ENCODE measurements at regions not wholly inside any gene's neighbourhood (a gene's known extent, or its start where the extent isn't known, plus 50 kb on each side); places are given as distances from the start of the nearest gene placed in this dataset.

DNA sequence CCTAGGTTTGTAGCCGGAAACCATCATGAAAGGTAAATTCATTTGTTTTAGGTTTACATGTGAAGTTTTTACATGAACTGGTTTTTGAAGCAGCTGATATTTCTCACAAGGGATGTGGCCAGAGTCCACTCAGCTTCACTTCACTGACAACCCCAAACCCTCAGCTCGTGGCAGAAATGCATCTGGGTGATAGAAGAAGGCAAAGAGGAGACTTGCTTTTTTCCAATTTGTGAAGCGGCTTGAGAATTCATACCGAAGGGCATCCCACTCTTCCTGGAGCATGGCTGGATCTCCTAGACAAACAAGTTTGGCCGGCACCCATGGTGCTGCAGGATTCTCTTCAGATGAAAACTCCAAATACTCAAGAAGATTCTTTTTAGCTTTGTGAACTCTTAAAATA is 392.8 kb upstream of the CNR1 start:
- DNase-seq, result no peak

GRCh38 chr6:88556663-88557062 is 390.5 kb upstream of the CNR1 start:
- DNase-seq, result no peak
- in situ Hi-C loops (cut with MboI; ENCODE audit: low pct_unique_long_range_greater_than_20kb, low sequenced_read_pairs), result no loop called here

More for the DNA sequence above, 392.8 kb upstream of the CNR1 start:
- in situ Hi-C loops (cut with MboI; ENCODE audit: low pct_unique_long_range_greater_than_20kb, low sequenced_read_pairs), result no loop called here

DNA sequence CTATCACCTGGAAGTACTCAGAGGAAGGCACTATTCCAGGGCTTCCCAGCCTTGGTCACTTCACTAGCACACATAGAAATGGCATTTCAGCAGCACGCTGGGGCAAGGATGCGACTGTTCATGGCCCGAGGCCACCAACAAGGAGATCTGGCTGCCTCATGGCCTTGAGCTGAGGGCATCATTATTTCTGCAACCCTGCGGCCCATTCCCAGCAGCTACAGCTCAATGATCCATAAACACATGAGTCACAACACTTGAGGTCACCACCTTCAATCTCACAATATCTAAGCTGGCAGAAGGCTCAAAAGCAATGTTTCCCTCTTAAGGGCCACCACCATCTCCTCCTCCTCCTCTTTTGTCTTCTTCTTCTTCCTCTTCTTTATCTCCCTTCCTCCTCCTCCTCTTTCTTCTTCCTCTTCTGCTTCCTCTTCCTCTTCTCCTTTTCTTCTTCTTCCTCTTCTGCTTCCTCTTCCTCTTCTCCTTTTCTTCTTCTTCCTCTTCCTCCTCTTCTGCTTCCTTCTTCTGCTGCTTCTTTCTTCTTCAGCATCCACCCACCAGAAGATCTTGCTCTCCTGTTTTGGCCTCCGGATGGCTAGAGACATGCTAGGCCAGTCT is 382.9 kb upstream of the CNR1 start:
- DNase-seq, result no peak
- in situ Hi-C loops (cut with MboI; ENCODE audit: low pct_unique_long_range_greater_than_20kb, low sequenced_read_pairs), result no loop called here

GRCh38 chr6:88547768-88548167 is 381.6 kb upstream of the CNR1 start:
- in situ Hi-C loops (cut with MboI; ENCODE audit: low pct_unique_long_range_greater_than_20kb, low sequenced_read_pairs), result no loop called here
- no peak for DNase-seq

- in situ Hi-C loops (cut with MboI; ENCODE audit: low pct_unique_long_range_greater_than_20kb, low sequenced_read_pairs), result no loop called here
- no peak for DNase-seq
Measured at GRCh38 chr6:88545991-88546390, 379.8 kb upstream of the CNR1 start.

DNA sequence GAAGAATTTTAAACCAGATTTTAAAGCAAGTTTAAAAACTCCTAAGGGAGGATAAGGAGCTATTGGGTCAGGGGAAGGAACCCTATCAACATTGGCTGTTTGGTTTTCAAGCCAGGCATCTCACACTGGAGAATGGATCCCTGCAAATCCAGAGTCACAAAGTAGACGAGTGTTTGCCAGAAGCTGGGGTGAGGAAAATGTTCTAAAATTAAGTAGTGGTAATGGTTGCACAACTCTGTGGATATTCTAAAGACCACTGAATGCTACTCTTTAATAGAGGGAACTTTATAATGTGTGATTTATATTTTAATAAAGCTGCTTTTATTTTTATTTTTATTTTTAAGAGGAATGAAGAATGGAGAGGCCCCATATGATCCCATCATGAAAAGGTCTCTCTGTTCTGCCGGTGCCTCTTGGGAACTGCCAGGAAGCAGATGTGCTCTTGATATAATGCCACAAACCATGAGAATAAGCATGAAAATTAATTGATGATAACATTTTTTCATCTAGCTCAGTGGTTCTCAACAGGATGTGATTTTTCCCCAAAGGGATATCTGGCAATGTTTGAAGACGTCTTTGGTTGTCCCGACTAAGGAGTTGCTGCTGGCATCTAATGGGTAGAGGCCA is 379.0 kb upstream of the CNR1 start:
- no peak for DNase-seq
- in situ Hi-C loops (cut with MboI; ENCODE audit: low pct_unique_long_range_greater_than_20kb, low sequenced_read_pairs), result no loop called here

DNA sequence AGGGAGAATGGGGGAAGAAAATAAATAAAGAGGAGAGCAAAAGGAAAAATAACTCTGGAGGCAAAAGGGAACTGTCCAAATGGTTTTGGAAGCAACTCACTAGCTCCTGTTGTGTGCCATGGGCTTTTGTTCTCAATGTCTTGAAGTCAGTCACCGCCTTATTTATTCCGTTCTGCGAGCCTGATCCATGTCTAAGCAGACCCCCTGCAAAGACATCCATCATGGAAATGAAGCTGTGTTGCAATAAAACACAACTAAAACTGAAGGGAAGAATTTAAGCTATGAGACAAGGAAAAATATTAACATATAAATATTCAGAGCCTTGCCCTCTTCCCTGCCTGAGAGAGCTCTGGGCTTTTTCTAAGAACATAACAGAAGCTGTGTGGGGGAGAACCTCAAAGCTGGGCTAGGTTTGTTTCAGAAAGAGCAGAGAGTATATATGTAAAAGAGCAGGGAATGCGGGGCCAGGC is 373.2 kb upstream of the CNR1 start:
- no peak for DNase-seq

DNA sequence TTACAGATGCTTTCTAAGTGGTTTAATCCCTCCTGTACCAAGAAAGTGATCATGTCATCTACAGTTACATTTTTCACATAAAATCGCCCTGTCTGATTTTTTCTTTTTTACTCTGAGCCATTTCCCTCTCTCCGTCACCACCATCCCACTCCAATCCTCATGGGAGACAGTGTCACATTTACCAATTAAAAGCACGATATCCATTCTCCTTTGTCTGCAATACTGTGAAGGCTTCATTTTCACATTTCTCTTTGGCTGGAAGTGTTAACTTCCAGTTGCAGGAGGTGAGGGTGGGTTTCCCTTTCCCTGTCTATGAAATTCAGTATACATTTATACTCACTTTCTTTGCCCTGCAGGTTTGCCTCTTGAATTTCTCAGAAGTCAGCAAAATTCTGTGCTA is 372.7 kb upstream of the CNR1 start:
- in situ Hi-C loops (cut with MboI; ENCODE audit: low pct_unique_long_range_greater_than_20kb, low sequenced_read_pairs), result no loop called here
- no peak for DNase-seq

More for the DNA sequence above, 373.2 kb upstream of the CNR1 start:
- in situ Hi-C loops (cut with MboI; ENCODE audit: low pct_unique_long_range_greater_than_20kb, low sequenced_read_pairs), result no loop called here

DNA sequence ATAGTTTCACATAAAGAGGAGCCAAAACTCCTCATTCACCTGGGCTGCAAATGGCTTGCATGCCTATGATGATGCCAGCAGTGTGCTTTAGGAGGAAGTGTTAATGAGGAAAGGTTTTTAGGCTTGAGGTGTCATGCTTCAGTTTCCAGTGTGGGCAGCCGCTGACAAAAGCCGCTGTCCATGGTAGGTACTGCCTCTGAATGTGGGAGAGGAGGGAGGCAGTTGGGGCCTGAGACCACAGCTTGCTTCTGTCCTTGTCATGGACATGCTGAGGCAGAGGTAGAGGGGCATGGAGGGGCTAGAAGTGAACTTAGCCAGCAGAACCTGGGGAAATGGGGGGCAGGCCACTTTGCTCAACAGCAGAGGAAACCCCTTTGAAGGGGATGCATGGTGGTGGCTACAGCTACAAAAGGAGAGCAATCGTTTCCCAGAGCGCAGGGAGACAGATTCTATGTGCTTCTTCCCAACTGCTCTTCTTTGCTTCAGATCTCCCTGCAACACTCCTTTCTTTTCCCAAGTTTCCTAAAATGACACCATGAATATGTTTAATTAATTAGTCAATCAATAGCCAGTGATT is 372.1 kb upstream of the CNR1 start:
- peak; percentile 72 for DNase-seq
- in situ Hi-C loops (cut with MboI; ENCODE audit: low pct_unique_long_range_greater_than_20kb, low sequenced_read_pairs), result no loop called here

- DNase-seq, result no peak
- in situ Hi-C loops (cut with MboI; ENCODE audit: low pct_unique_long_range_greater_than_20kb, low sequenced_read_pairs), result no loop called here
Measured at GRCh38 chr6:88536071-88536625, 370.0 kb upstream of the CNR1 start.

DNA sequence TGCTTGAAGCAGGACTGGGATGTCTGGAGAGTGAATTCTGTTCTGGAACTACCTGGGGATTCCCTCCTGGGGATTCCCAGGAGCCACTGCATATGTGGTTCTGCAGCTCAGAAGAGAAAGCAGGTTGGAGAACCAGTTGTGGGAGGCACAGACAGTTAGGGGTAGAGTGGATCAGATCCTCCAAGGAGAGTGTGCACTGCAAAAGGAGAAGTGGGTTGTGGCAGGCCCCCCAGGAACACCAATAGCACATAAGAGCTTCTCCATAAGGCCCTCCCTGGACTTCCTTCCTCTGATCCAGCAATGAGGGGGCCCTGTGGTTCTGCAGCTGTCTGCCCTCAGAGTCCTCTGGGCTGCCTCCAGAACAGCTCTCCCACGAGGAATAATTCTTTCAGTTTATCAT is 369.2 kb upstream of the CNR1 start:
- peak; percentile 79 for DNase-seq
- in situ Hi-C loops (cut with MboI; ENCODE audit: low pct_unique_long_range_greater_than_20kb, low sequenced_read_pairs), result no loop called here

DNA sequence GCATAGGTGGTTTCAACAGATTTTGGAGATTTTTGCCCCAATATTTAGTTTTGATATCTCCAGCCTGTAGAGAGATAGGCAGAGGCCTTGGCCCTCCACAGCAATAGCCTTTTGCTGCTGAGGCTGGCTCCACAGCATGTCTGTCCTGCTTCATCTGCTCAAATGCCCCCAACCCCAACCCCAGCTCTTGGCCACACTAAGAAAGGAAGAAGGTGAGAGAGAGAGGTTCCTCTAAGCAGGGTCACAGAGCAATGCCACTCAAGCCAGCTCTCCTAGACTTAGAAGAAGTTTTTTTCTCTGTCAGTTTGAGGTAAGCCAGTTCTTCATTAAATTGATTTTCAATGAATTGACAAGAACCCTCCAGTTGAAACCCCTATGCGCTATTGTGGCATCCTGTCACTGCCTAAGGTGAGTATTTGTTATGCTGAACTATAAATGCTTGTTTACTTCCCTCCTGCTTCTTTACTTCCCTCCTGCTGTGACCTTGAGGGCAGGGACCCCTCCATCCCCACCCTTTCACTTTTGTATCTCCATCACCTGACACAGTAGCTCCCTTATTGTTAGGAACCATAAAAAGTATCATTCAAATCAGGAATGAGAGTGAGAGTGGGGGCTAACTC is 366.2 kb upstream of the CNR1 start:
- no peak for DNase-seq
- in situ Hi-C loops (cut with MboI; ENCODE audit: low pct_unique_long_range_greater_than_20kb, low sequenced_read_pairs), result no loop called here

DNA sequence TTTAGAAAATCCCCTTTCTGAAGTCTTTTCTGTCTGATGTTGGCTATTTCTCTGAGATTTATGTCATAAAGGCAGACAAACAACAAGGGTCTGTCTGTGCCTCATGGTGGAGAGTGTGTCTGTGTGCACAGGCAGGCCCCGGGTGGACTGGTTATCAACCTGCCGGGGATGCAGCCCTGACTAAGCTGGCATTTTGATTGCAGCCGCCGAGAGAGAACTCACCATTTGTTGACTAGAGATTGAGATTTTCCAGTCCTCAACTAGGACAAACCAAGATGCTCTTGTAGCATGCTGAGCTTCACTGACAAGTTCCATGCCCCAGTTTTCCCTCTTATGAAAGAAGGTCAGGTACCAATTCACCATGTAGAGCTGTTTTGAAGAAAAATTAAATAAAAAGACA is 363.6 kb upstream of the CNR1 start:
- in situ Hi-C loops (cut with MboI; ENCODE audit: low pct_unique_long_range_greater_than_20kb, low sequenced_read_pairs), result no loop called here
- DNase-seq, result no peak

DNA sequence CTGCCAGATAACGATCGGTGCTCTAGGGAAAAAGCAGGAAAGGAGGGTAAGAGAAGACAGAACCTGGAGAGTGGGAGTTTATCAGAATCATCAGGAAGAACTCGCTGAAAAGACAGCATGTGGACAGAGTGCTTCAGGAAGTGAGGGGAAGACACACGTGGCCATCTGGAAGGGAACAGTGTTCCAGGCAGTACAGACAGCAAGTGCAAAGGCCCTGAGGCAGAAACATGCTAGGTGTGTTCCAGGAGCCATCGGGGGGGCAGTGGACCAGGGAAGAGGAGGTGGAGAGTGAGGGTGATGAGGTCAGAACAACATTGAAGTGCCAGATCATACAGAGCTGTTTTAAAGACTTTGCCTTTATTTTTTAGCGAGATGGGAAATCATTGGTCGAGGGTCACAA is 354.3 kb upstream of the CNR1 start:
- no peak for DNase-seq
- in situ Hi-C loops (cut with MboI; ENCODE audit: low pct_unique_long_range_greater_than_20kb, low sequenced_read_pairs), result no loop called here

DNA sequence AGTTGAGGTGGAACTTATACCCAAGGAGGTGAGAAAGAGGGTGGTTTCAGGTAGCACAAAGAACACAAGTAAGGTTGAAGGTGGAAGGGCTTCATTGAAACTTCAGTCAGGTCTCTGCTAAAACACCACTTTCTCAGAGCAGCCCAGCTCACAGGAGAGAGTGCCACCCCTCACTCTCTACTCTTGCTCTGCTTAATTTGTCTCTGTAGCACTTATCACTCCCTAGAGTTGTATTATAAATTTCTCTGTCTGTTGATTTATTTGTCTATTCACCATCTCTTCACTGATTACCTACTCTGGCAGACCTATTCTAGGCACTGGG is 353.8 kb upstream of the CNR1 start:
- in situ Hi-C loops (cut with MboI; ENCODE audit: low pct_unique_long_range_greater_than_20kb, low sequenced_read_pairs), result no loop called here

GRCh38 chr6:88519301-88520016 is 353.3 kb upstream of the CNR1 start:
- in situ Hi-C loops (cut with MboI; ENCODE audit: low pct_unique_long_range_greater_than_20kb, low sequenced_read_pairs), result no loop called here
- DNase-seq, result no peak

More for the DNA sequence above, 353.8 kb upstream of the CNR1 start:
- no peak for DNase-seq

- no peak for DNase-seq
- in situ Hi-C loops (cut with MboI; ENCODE audit: low pct_unique_long_range_greater_than_20kb, low sequenced_read_pairs), result no loop called here
Measured at GRCh38 chr6:88517737-88518136, 351.6 kb upstream of the CNR1 start.

GRCh38 chr6:88513920-88514319 is 347.8 kb upstream of the CNR1 start:
- DNase-seq, result no peak
- in situ Hi-C loops (cut with MboI; ENCODE audit: low pct_unique_long_range_greater_than_20kb, low sequenced_read_pairs), result no loop called here

- no peak for DNase-seq
- in situ Hi-C loops (cut with MboI; ENCODE audit: low pct_unique_long_range_greater_than_20kb, low sequenced_read_pairs), result no loop called here
Measured at GRCh38 chr6:88513471-88513870, 347.3 kb upstream of the CNR1 start.

DNA sequence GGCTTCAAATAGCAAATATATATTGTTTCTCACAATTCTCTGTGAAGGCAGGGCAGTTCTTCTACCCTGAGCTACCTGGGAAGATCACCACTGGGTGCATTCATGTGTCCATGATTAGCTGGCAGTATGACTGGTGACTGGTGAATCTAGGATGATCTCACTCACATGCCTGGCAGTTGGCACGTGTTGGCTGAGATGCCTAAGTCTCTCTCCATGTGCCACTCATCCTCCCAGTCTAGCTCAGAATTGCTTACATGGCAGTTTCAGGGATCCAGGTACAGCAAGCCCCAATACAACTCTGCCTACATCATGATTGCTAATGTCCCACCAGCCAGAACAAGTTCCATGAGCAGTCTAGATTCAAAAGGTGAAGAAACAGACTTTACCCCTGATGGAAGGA is 346.8 kb upstream of the CNR1 start:
- DNase-seq, result no peak
- in situ Hi-C loops (cut with MboI; ENCODE audit: low pct_unique_long_range_greater_than_20kb, low sequenced_read_pairs), result no loop called here
